Upper lobe of right lung (tissue), 1 donor: ENCODE measurements at regions not wholly inside any gene's neighbourhood (a gene's known extent, or its start where the extent isn't known, plus 50 kb on each side); places are given as distances from the start of the nearest gene placed in this dataset.
"Not testable (repeated sequence)": the region's sequence is repeated elsewhere in the genome, so short reads cannot be mapped to it uniquely, and the experiment has no call there.

Experiments used
- ATAC-seq: fragments of 200-7000 bp; cut with Tn5 transposase; one replicate; pipeline ENCODE4 v1.9.1; 2020; ENCODE audit warnings: mild to moderate bottlenecking, moderate library complexity
- DNase-seq: peaks from one replicate; pipeline ENCODE4 v3.0.0-alpha.2; 2020
- H3K27ac ChIP-seq: fragments of 200-600 bp; one replicate; pipeline ENCODE4 v1.8.0; 2022
- H3K27me3 ChIP-seq: fragments of 200-600 bp; one replicate; pipeline ENCODE4 v1.8.0; 2022; ENCODE audit warnings: mild to moderate bottlenecking
- H3K36me3 ChIP-seq: fragments of 200-600 bp; one replicate; pipeline ENCODE4 v1.8.0; 2022
- H3K4me1 ChIP-seq: fragments of 200-600 bp; one replicate; pipeline ENCODE4 v1.8.0; 2022
- H3K4me3 ChIP-seq: fragments of 200-600 bp; one replicate; pipeline ENCODE4 v1.8.0; 2022; ENCODE audit warnings: mild to moderate bottlenecking
- H3K9me3 ChIP-seq: fragments of 200-600 bp; one replicate; pipeline ENCODE4 v1.8.0; 2022
- intact Hi-C: fragments of 100-400 bp; cut with DNase I; formaldehyde crosslinking; loops from one replicate; pipeline ENCODE4 v1.11.0; 2022
- TF ChIP-seq, protein P1 (sequence below): fragments of 200-600 bp; IDR thresholded peaks from one replicate; pipeline ENCODE4 v1.8.0; 2022; ENCODE audit warnings: antibody characterized with exemption
- donor health status: DM: no; HTN: yes; CAD: no; lungs with severe emphysema.

DNA sequence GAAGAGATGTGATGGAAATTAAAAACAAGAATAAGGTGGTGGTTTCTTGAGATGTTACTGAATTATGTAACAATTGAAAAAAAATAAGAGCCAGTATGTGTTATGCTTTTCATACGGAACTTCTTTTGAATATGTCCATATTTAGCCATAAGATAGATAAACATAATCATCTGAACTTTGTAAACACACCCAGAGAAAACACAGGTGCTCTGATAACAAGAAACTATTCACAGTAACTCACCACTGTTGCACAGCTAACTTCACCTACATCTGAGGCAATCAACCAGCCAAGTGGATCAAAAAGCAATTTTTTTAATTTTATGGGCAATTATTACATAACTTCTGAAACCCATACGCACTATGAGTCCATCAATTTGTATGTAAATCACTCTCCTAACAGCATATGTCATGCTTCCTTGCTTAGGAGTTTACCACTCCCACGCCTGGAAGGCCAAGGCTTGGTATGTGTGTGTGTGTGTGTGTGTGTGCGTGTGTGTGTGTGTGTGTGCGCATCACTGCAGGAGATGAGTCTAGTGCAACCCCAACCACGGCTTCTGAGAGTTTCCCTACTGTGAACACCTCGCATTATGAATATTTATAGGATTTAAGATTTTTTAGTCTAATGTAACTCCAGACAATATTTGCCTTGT, 443.4 kb downstream of the BCAT1 start:
- DNase-seq (no peak), ATAC-seq (no peak)
- Histone ChIP-seq H3K4me3 (no peak overlapping the region), H3K4me1 (peaks cover 4% of the 10 kb centered on the region), H3K9me3 (no peaks in the 10 kb centered on the region), H3K27ac (no peak overlapping the region), H3K36me3 (no peaks in the 10 kb centered on the region), H3K27me3 (no peaks in the 10 kb centered on the region)
- TF ChIP-seq, protein P1, sequence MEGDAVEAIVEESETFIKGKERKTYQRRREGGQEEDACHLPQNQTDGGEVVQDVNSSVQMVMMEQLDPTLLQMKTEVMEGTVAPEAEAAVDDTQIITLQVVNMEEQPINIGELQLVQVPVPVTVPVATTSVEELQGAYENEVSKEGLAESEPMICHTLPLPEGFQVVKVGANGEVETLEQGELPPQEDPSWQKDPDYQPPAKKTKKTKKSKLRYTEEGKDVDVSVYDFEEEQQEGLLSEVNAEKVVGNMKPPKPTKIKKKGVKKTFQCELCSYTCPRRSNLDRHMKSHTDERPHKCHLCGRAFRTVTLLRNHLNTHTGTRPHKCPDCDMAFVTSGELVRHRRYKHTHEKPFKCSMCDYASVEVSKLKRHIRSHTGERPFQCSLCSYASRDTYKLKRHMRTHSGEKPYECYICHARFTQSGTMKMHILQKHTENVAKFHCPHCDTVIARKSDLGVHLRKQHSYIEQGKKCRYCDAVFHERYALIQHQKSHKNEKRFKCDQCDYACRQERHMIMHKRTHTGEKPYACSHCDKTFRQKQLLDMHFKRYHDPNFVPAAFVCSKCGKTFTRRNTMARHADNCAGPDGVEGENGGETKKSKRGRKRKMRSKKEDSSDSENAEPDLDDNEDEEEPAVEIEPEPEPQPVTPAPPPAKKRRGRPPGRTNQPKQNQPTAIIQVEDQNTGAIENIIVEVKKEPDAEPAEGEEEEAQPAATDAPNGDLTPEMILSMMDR, result no peak
- intact Hi-C loops, result no loop called here

DNA sequence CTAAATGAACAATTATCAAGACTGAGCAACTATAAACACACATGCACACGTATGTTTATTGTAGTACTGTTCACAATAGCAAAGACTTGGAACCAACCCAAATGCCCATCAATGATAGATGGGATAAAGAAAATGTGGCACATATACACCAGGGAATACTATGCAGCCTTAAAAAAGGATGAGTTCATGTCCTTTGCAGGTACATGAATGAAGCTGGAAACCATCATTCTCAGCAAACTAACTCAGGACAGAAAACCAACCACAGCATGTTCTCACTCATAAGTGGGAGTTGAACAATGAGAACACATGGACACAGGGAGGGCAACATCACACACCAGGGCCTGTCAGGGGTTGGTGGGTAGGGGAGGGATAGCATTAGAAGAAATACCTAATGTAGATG, 445.4 kb downstream of the BCAT1 start:
- H3K9me3 ChIP-seq, intact Hi-C loops, DNase-seq, H3K27me3 ChIP-seq, H3K36me3 ChIP-seq, ATAC-seq, H3K27ac ChIP-seq, H3K4me3 ChIP-seq: not testable (repeated sequence)
- peaks cover 11% of the 10 kb centered on the region for H3K4me1 ChIP-seq

DNA sequence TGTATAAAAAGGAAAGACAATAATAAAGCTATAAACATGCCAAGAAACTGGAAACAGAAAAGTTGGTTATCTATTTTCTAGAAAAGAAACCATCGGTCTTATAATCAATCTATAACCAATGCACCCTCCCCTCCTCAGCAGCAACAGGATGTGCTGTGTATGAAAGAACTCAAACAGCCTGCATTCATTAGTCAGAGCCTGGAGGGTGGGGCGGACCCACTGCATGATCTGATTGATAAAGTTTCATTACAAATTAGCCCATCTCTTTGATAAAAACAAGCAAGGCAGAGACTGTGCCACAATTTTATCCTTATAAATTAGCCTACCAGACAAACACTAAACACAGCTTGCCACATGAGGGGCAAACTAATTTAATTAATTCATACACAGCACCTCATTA, 448.1 kb downstream of the BCAT1 start:
- intact Hi-C loops, result no loop called here
- TF ChIP-seq, protein P1, result no peak
- Histone ChIP-seq H3K4me1 (peaks cover 12% of the 10 kb centered on the region), H3K27me3 (no peaks in the 10 kb centered on the region), H3K4me3 (no peak overlapping the region), H3K9me3 (no peaks in the 10 kb centered on the region), H3K27ac (no peak overlapping the region), H3K36me3 (no peaks in the 10 kb centered on the region)
- no peak for ATAC-seq
- DNase-seq, result no peak

DNA sequence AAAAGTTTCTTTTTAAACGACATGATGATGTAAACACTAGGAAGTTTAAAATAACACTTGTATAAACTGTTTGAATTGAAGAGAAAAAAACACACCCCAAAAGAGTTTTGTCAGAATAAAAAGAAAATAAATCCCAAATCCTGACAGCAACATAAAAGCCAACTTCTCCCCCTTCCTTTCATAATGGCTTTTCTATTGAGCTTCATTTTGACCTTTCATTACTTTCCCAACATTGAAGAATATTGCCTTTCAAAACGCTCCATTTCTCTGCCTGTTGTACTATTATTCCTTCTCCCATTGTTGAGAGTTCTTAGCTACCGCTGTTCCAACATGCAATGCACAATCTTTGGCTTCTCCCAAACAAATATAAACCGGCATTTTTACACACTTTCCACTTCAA, 448.5 kb downstream of the BCAT1 start:
- no peak overlapping the region for H3K4me3 ChIP-seq
- no peak for DNase-seq
- no peak overlapping the region for H3K27ac ChIP-seq
- H3K9me3 ChIP-seq, result no peaks in the 10 kb centered on the region
- peaks cover 12% of the 10 kb centered on the region for H3K4me1 ChIP-seq
- H3K36me3 ChIP-seq, result no peaks in the 10 kb centered on the region
- intact Hi-C loops, result no loop called here
- TF ChIP-seq, protein P1, result no peak
- ATAC-seq, result no peak
- no peaks in the 10 kb centered on the region for H3K27me3 ChIP-seq

DNA sequence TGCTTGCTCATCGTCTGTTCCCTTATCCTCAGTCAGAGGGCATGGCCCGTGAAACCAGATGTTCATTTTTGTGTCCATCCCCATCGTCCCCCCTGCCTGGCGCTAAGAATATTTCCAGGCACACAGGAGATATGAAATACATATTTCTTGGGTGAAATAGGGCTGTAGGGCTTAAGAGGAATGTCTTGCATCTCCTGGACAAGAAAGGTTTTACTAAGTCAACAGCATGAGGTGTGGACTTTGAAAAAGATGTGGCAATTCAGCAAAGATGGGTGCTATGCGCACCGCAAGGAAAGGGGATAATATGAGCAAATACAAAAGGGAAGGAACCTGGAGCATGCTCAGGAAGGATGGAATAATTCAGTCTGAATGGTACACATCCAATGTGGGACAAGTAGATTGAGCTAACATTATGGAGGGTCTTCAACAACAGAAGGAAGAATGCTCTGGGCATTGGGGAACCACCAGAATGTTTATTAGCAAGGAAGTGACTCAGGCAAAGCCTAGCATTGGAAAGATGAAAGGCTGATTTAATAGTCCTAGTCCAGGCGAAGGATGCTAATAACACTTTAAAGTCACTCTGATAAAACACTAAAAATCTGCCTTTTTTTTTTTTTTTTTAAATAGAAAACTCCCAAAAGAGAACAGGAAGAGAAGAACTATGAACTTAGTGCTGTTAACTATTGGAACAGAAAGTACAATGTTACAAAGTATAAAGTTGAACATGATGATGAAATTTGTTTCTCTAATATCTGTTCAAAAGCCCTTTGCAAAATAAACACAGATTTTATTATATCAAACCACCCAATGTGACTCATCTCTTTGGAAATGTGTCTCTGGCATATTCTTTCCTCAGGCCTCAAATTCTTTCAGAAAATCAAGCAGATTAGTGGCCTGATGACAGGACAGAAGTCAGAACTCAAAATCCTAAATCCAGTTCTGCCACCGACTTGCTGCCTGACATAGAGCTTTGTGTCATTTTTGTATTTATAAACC, 449.5 kb downstream of the BCAT1 start:
- DNase-seq (no peak), ATAC-seq (no peak)
- intact Hi-C loops, result no loop called here
- peak overlapping the region; percentile 34 for H3K27ac ChIP-seq
- H3K9me3 ChIP-seq, result no peaks in the 10 kb centered on the region
- H3K4me1 ChIP-seq, result peaks cover 12% of the 10 kb centered on the region
- H3K36me3 ChIP-seq, result no peaks in the 10 kb centered on the region
- no peak overlapping the region for H3K4me3 ChIP-seq
- TF ChIP-seq, protein P1, result no peak
- H3K27me3 ChIP-seq, result no peaks in the 10 kb centered on the region

DNA sequence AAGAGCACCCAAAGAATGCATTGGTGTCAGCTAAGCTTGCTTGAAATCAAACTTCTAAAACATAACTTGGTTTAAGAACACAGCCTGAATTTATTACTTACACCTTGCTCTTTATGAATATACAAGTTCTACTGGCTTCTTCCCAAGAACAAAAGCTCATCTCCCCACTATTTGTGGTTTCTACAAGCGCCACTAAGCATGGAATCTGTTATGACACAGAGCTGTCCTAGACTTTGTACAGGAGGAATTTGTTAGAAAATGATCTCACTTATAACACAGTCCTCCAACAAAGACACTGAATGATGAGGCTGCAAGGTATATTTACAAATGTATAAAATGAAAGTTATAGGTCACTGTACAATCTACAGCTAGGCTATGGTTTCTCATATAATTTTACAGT, 452.1 kb downstream of the BCAT1 start:
- Histone ChIP-seq H3K9me3 (no peaks in the 10 kb centered on the region), H3K27ac (no peak overlapping the region), H3K36me3 (no peaks in the 10 kb centered on the region), H3K4me3 (no peak overlapping the region), H3K4me1 (peaks cover 12% of the 10 kb centered on the region), H3K27me3 (no peaks in the 10 kb centered on the region)
- intact Hi-C loops, result no loop called here
- DNase-seq, result no peak
- TF ChIP-seq, protein P1, result no peak
- no peak for ATAC-seq
